ENCODE measurements at regions not wholly inside any gene's neighbourhood (a gene's known extent, or its start where the extent isn't known, plus 50 kb on each side); places are given as distances from the start of the nearest gene placed in this dataset.

GRCh38 chr10:60542657-60543056, 153.0 kb upstream of the ANK3 start:
- Histone ChIP-seq H3K4me1 (ENCODE audit: control insufficient read depth, insufficient read depth, low read length) (no peaks in the 10 kb centered on the region), H3K36me3 (ENCODE audit: control insufficient read depth, insufficient read depth, low read length) (no peaks in the 10 kb centered on the region), H3K9me3 (ENCODE audit: control insufficient read depth, low read depth, low read length) (no peaks in the 10 kb centered on the region), H3K27me3 (ENCODE audit: control insufficient read depth, insufficient read depth, low read length) (no peaks in the 10 kb centered on the region), H3K27ac (ENCODE audit: low read length) (no peak overlapping the region), H3K4me3 (ENCODE audit: low read length) (no peak overlapping the region)
- DNase-seq = no peak
- 77% methylated on average over 4 of the region's 4 CpGs for WGBS (ENCODE audit: insufficient coverage, low lambda C conversion rate)

- Histone ChIP-seq H3K27me3 (ENCODE audit: control insufficient read depth, insufficient read depth, low read length) (no peaks in the 10 kb centered on the region), H3K4me1 (ENCODE audit: control insufficient read depth, insufficient read depth, low read length) (no peaks in the 10 kb centered on the region)
- WGBS (ENCODE audit: insufficient coverage, low lambda C conversion rate) = 100% methylated on average over 1 of the region's 3 CpGs
These were observed 151.8 kb upstream of the ANK3 start for GRCh38 chr10:60541451-60541850.

GRCh38 chr10:60537697-60538096, 148.0 kb upstream of the ANK3 start:
- no peaks in the 10 kb centered on the region for H3K9me3 ChIP-seq (ENCODE audit: control insufficient read depth, low read depth, low read length)
- peaks cover 5% of the 10 kb centered on the region for H3K4me1 ChIP-seq (ENCODE audit: control insufficient read depth, insufficient read depth, low read length)
- H3K36me3 ChIP-seq (ENCODE audit: control insufficient read depth, insufficient read depth, low read length) = no peaks in the 10 kb centered on the region
- no peak overlapping the region for H3K4me3 ChIP-seq (ENCODE audit: low read length)
- no peaks in the 10 kb centered on the region for H3K27me3 ChIP-seq (ENCODE audit: control insufficient read depth, insufficient read depth, low read length)
- WGBS (ENCODE audit: insufficient coverage, low lambda C conversion rate) = no CpG with 5 or more reads among the region's 1 CpG
- DNase-seq = no peak
- no peak overlapping the region for H3K27ac ChIP-seq (ENCODE audit: low read length)

More at GRCh38 chr10:60541451-60541850, 151.8 kb upstream of the ANK3 start:
- no peak overlapping the region for H3K4me3 ChIP-seq (ENCODE audit: low read length)
- H3K9me3 ChIP-seq (ENCODE audit: control insufficient read depth, low read depth, low read length) = no peaks in the 10 kb centered on the region
- no peak overlapping the region for H3K27ac ChIP-seq (ENCODE audit: low read length)
- no peaks in the 10 kb centered on the region for H3K36me3 ChIP-seq (ENCODE audit: control insufficient read depth, insufficient read depth, low read length)
- no peak for DNase-seq

GRCh38 chr10:60536529-60537114, 146.9 kb upstream of the ANK3 start:
- H3K9me3 ChIP-seq (ENCODE audit: control insufficient read depth, low read depth, low read length) = no peaks in the 10 kb centered on the region
- H3K27me3 ChIP-seq (ENCODE audit: control insufficient read depth, insufficient read depth, low read length) = no peaks in the 10 kb centered on the region
- H3K4me3 ChIP-seq (ENCODE audit: low read length) = no peak overlapping the region
- DNase-seq = no peak
- peaks cover 13% of the 10 kb centered on the region for H3K4me1 ChIP-seq (ENCODE audit: control insufficient read depth, insufficient read depth, low read length)
- H3K36me3 ChIP-seq (ENCODE audit: control insufficient read depth, insufficient read depth, low read length) = no peaks in the 10 kb centered on the region
- no peak overlapping the region for H3K27ac ChIP-seq (ENCODE audit: low read length)
- WGBS (ENCODE audit: insufficient coverage, low lambda C conversion rate) = 100% methylated on average over 2 of the region's 7 CpGs

GRCh38 chr10:60535427-60535826, 145.8 kb upstream of the ANK3 start:
- Histone ChIP-seq H3K27me3 (ENCODE audit: control insufficient read depth, insufficient read depth, low read length) (no peaks in the 10 kb centered on the region), H3K36me3 (ENCODE audit: control insufficient read depth, insufficient read depth, low read length) (no peaks in the 10 kb centered on the region), H3K4me1 (ENCODE audit: control insufficient read depth, insufficient read depth, low read length) (peaks cover 13% of the 10 kb centered on the region), H3K27ac (ENCODE audit: low read length) (no peak overlapping the region), H3K9me3 (ENCODE audit: control insufficient read depth, low read depth, low read length) (no peaks in the 10 kb centered on the region), H3K4me3 (ENCODE audit: low read length) (no peak overlapping the region)
- no peak for DNase-seq
- WGBS (ENCODE audit: insufficient coverage, low lambda C conversion rate) = 50% methylated on average over 1 of the region's 1 CpG

- H3K27ac ChIP-seq (ENCODE audit: low read length) = no peak overlapping the region
- WGBS (ENCODE audit: insufficient coverage, low lambda C conversion rate) = 80% methylated on average over 2 of the region's 4 CpGs
These were observed 145.2 kb upstream of the ANK3 start for GRCh38 chr10:60534761-60535389.

GRCh38 chr10:60532696-60533468, 143.2 kb upstream of the ANK3 start:
- Histone ChIP-seq H3K36me3 (ENCODE audit: control insufficient read depth, insufficient read depth, low read length) (no peaks in the 10 kb centered on the region), H3K27ac (ENCODE audit: low read length) (no peak overlapping the region), H3K4me1 (ENCODE audit: control insufficient read depth, insufficient read depth, low read length) (peaks cover 13% of the 10 kb centered on the region), H3K9me3 (ENCODE audit: control insufficient read depth, low read depth, low read length) (no peaks in the 10 kb centered on the region), H3K27me3 (ENCODE audit: control insufficient read depth, insufficient read depth, low read length) (no peaks in the 10 kb centered on the region), H3K4me3 (ENCODE audit: low read length) (no peak overlapping the region)
- peak; percentile 28 to 55 for DNase-seq
- whole genome bisulfite sequencing (ENCODE audit: insufficient coverage, low lambda C conversion rate) = no CpG with 5 or more reads among the region's 6 CpGs

More at GRCh38 chr10:60534761-60535389, 145.2 kb upstream of the ANK3 start:
- H3K9me3 ChIP-seq (ENCODE audit: control insufficient read depth, low read depth, low read length) = no peaks in the 10 kb centered on the region
- peaks cover 13% of the 10 kb centered on the region for H3K4me1 ChIP-seq (ENCODE audit: control insufficient read depth, insufficient read depth, low read length)
- no peaks in the 10 kb centered on the region for H3K36me3 ChIP-seq (ENCODE audit: control insufficient read depth, insufficient read depth, low read length)
- no peak overlapping the region for H3K4me3 ChIP-seq (ENCODE audit: low read length)
- no peak for DNase-seq
- no peaks in the 10 kb centered on the region for H3K27me3 ChIP-seq (ENCODE audit: control insufficient read depth, insufficient read depth, low read length)

DNA sequence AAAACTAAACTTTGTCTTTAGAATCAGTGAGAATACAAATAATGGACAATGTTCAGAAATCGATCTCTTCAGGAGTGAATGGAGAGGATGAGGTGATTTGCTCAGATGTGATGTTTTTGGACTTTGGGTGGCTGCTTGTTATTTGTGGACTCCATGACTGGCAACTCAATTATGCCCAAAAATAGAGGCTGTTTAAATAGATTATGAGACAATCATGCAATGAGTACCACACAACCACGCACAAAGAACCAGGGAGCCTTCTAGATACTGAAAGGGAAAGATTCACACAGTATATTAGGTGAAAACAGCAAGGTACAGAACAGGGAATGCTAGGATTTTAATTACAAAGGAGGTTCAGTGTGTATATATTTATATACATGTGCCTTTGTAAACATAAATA, 141.3 kb upstream of the ANK3 start:
- WGBS (ENCODE audit: insufficient coverage, low lambda C conversion rate) = 100% methylated on average over 2 of the region's 2 CpGs
- H3K4me1 ChIP-seq (ENCODE audit: control insufficient read depth, insufficient read depth, low read length) = peaks cover 13% of the 10 kb centered on the region

DNA sequence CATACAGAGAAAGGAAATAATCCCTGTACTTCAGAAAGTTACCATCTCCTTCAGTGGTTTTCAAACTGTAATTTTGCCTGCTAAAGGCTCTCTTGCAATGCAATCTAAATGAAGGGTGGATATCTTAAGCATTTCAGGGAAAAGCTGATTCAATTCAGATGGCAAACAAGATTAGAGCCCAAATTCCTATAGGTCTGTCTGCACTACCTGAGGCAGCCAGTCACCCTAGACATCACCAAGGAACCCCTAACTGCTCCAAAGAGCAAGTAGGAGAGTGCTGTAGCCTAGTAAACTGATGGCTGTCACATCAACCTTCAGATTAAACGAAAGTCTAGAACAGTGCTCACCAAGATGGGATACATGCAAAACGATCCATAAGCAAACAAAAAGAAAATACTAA, 138.0 kb upstream of the ANK3 start:
- no peaks in the 10 kb centered on the region for H3K27me3 ChIP-seq (ENCODE audit: control insufficient read depth, insufficient read depth, low read length)
- no peak for DNase-seq
- H3K27ac ChIP-seq (ENCODE audit: low read length) = no peak overlapping the region
- H3K9me3 ChIP-seq (ENCODE audit: control insufficient read depth, low read depth, low read length) = no peaks in the 10 kb centered on the region
- H3K4me1 ChIP-seq (ENCODE audit: control insufficient read depth, insufficient read depth, low read length) = peaks cover 7% of the 10 kb centered on the region
- H3K36me3 ChIP-seq (ENCODE audit: control insufficient read depth, insufficient read depth, low read length) = no peaks in the 10 kb centered on the region
- WGBS (ENCODE audit: insufficient coverage, low lambda C conversion rate) = no CpG with 5 or more reads among the region's 2 CpGs
- H3K4me3 ChIP-seq (ENCODE audit: low read length) = no peak overlapping the region

More for the DNA sequence above, 141.3 kb upstream of the ANK3 start:
- Histone ChIP-seq H3K27ac (ENCODE audit: low read length) (no peak overlapping the region), H3K4me3 (ENCODE audit: low read length) (no peak overlapping the region), H3K27me3 (ENCODE audit: control insufficient read depth, insufficient read depth, low read length) (no peaks in the 10 kb centered on the region), H3K36me3 (ENCODE audit: control insufficient read depth, insufficient read depth, low read length) (no peaks in the 10 kb centered on the region), H3K9me3 (ENCODE audit: control insufficient read depth, low read depth, low read length) (no peaks in the 10 kb centered on the region)
- no peak for DNase-seq

DNA sequence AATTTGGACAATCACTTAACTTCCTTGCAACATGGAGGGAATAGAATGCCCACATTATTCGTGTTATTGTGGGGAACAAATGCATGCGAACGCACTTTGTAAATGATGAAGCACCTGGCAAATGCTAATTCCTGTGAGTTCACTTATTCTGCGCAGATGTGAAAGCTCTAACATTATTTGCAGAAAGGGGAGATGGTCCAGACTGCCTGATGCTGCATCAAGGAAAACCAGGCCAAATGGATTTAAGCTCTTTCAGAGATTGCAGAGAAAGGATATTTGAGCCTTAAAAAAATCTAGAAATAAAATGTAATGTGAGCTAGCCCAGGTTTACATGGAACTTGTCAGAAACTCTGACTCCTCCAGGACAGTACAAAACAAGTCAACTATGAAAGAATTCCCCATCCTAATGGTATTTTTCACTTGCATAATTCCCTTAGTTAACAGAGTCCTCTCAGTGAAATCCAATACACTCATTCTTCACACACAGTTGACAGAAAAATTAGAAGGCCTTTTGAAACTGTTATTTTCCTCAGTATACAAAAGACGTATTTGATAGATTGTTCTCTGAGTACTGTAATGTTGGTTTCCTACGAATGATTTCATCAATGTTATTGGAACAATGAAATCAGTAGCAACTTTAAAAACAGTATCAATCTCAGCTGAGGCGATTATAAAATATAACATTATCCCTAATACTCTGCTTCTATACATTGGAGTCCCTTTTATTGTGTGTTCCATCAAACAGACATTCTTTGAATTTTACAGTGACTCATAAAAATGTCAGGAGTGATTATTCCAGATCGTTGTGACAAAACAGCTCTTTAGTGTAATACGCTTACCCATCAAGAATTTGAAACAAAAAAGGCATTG, 136.3 kb upstream of the ANK3 start:
- 62% methylated on average over 5 of the region's 9 CpGs for WGBS (ENCODE audit: insufficient coverage, low lambda C conversion rate)
- Histone ChIP-seq H3K27ac (ENCODE audit: low read length) (no peak overlapping the region), H3K27me3 (ENCODE audit: control insufficient read depth, insufficient read depth, low read length) (no peaks in the 10 kb centered on the region), H3K9me3 (ENCODE audit: control insufficient read depth, low read depth, low read length) (no peaks in the 10 kb centered on the region), H3K4me3 (ENCODE audit: low read length) (no peak overlapping the region), H3K36me3 (ENCODE audit: control insufficient read depth, insufficient read depth, low read length) (no peaks in the 10 kb centered on the region), H3K4me1 (ENCODE audit: control insufficient read depth, insufficient read depth, low read length) (no peaks in the 10 kb centered on the region)
- DNase-seq = no peak
